NT2/D1 (cell line): ENCODE measurements at regions not wholly inside any gene's neighbourhood (a gene's known extent, or its start where the extent isn't known, plus 50 kb on each side); places are given as distances from the start of the nearest gene placed in this dataset.

Experiments
- SUZ12 ChIP-seq: IDR thresholded peaks from 2 replicates; pipeline ENCODE4 v1.6.1; 2011; ENCODE audit not compliant: insufficient read length, insufficient read depth; ENCODE audit errors: extremely low read depth
- YY1 ChIP-seq: IDR thresholded peaks from 2 replicates; pipeline ENCODE4 v1.6.1; 2011; ENCODE audit not compliant: insufficient read length, insufficient read depth
- ZNF274 ChIP-seq: IDR thresholded peaks from 2 replicates; pipeline ENCODE4 v1.6.1; 2011; ENCODE audit warnings: mild to moderate bottlenecking, low read depth, low read length

DNA sequence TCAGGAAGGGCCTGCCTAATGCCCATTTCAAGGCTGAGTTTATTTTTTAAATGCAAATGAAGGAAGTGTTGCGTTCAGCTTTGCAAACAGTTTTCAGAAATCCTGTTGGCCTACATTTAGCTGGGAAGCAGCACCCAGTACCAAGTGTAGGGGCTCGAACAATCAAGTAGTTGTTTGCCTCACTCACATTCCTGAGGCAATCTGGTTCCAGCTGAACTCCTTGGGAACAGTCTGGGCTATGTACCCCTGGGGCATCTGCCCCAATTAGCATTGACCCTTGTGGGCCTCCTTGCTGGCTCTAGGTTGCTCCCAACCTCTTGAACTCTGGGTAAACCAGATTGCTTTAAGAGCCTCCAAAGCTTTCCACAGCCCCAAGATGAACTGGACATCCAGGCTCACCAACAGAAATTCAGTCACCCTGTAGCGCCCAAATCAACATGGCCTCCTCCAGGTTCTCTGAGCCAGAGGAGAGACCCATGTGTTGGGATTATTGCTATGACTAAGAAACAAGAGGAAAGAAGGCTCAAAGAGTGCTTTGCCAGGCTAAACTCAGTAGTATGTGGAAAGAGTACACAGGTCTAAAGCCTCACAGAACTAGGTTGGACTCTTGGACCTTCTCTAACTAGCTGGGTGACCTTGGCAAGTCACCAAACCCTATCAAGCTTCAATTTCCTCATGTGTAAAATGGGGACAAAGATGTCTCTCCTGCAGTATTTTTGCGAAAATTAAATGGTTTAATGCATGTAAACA is 532.7 kb downstream of the SOX2 start:
- TF ChIP-seq SUZ12: no peak
- no peak for TF ChIP-seq ZNF274
- no peak for TF ChIP-seq YY1
